SU-DHL-6 (cell line): ENCODE measurements at regions not wholly inside any gene's neighbourhood (a gene's known extent, or its start where the extent isn't known, plus 50 kb on each side); places are given as distances from the start of the nearest gene placed in this dataset.

ENCODE experiments used
- CTCF ChIP-seq: fragments of 200-600 bp; sonication (generic); IDR thresholded peaks from one replicate; pipeline ENCODE4 v1.5.1; 2017; ENCODE audit warnings: antibody characterized with exemption, mild to moderate bottlenecking, low read length, moderate library complexity; ENCODE audit not compliant: insufficient read depth, poor library complexity, severe bottlenecking
- EZH2phosphoT487 ChIP-seq: fragments of 200-600 bp; sonication (generic), shearing (Covaris generic); conservative IDR thresholded peaks from 2 replicates; pipeline ENCODE4 v1.6.1; 2018; ENCODE audit warnings: mild to moderate bottlenecking, antibody characterized with exemption, low read length, moderate library complexity, mixed read lengths

DNA sequence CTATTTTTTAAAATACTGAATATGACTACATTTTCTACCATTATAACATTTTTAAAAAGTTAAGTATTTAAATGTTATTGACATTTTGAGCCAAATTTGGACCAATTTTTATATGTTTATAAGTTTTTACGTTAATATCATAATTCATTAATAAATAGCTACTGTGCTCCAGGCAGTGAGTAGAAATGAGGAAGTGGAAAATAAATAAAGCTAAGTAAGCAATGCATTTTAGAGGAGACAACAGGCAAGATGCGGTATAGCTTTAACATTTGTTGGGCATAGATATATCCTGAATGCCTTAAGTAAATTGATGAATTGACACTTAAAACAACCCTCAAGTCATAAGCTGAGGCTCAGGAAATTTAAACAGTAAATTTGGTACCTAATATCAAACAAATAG lies 474.8 kb downstream of the PCDH10 start:
- TF ChIP-seq CTCF (no peak), EZH2phosphoT487 (no peak)
